ENCODE measurements at regions not wholly inside any gene's neighbourhood (a gene's known extent, or its start where the extent isn't known, plus 50 kb on each side); places are given as distances from the start of the nearest gene placed in this dataset.

- H3K36me3 ChIP-seq (ENCODE audit: control insufficient read depth in 2 of 2, insufficient read depth in 2 of 2, low read length in 1 of 2): no peaks in the 10 kb centered on the region
- no peak overlapping the region for H3K4me3 ChIP-seq
- intact Hi-C loops (cut with micrococcal nuclease; ENCODE audit: unreplicated experiment): no loop called here
- no TSS peak for BruUV-seq (replicated peaks)
- no peaks in the 10 kb centered on the region for H3K4me1 ChIP-seq (ENCODE audit: control insufficient read depth, insufficient read depth, low read length)
- H3K4me2 ChIP-seq (ENCODE audit: control insufficient read depth, insufficient read depth): no peak overlapping the region
- in situ Hi-C loops (cut with MboI): no loop called here
- no peaks in the 10 kb centered on the region for H3K9me3 ChIP-seq (replicated peaks; ENCODE audit: control insufficient read depth, insufficient read depth, low read length)
- RAD21 ChIA-PET (ENCODE audit: unreplicated experiment): no interaction called here
- SMC1A ChIA-PET (ENCODE audit: uncharacterized antibody, unreplicated experiment): no interaction called here
- CTCF ChIA-PET: no interaction called here
- FAIRE-seq (no peak), ATAC-seq (no peak), DNase-seq (ENCODE audit: low read depth, low spot score) (no peak)
- POLR2A ChIA-PET: no interaction called here
- H3K9ac ChIP-seq (ENCODE audit: control insufficient read depth, insufficient read depth, low read length): no peak overlapping the region
- H3K27me3 ChIP-seq (replicated peaks in 1 of 2; ENCODE audit: control insufficient read depth in 2 of 2, insufficient read depth in 2 of 2, low read length in 1 of 2): no peaks in the 10 kb centered on the region
- no peaks in the 10 kb centered on the region for H3K79me2 ChIP-seq (ENCODE audit: control insufficient read depth, insufficient read depth, low read length)
- WGBS (ENCODE audit: insufficient coverage, insufficient replicate concordance, low lambda C conversion rate, missing lambda C conversion rate): 2% methylated on average over 7 of the region's 7 CpGs
- no peak overlapping the region for H2AFZ ChIP-seq (ENCODE audit: control insufficient read depth, low read depth, low read length)
- TF ChIP-seq MAX (IDR thresholded peaks at IDR 0.05; ENCODE audit: low read depth, low read length) (no peak), RAD21 (IDR thresholded peaks at IDR 0.05; ENCODE audit: insufficient read depth, low read depth, low read length) (peak; percentile 23; the same call in 1 of the 2 replicates), PAX5 (IDR thresholded peaks at IDR 0.05; ENCODE audit: borderline replicate concordance, low read depth, low read length) (no peak), YY1 (IDR thresholded peaks at IDR 0.05; ENCODE audit: low read depth, low read length) (peak; percentile 29; the same call in 1 of the 2 replicates)
- no peaks in the 10 kb centered on the region for H4K20me1 ChIP-seq (ENCODE audit: control insufficient read depth, insufficient read depth)
- H3K27ac ChIP-seq (ENCODE audit: control insufficient read depth, insufficient read depth): no peak overlapping the region
Measured at GRCh38 chrX:73289039-73289438, 74.4 kb upstream of the NAP1L2 start.

GRCh38 chrX:73270753-73271152 lies 56.1 kb upstream of the NAP1L2 start:
- no peaks in the 10 kb centered on the region for H3K4me1 ChIP-seq (ENCODE audit: control insufficient read depth, insufficient read depth, low read length)
- no peaks in the 10 kb centered on the region for H3K36me3 ChIP-seq (ENCODE audit: control insufficient read depth in 2 of 2, insufficient read depth in 2 of 2, low read length in 1 of 2)
- SMC1A ChIA-PET (ENCODE audit: uncharacterized antibody, unreplicated experiment): no interaction called here
- no peaks in the 10 kb centered on the region for H3K27me3 ChIP-seq (replicated peaks in 1 of 2; ENCODE audit: control insufficient read depth in 2 of 2, insufficient read depth in 2 of 2, low read length in 1 of 2)
- CTCF ChIA-PET: no interaction called here
- no peaks in the 10 kb centered on the region for H3K9me3 ChIP-seq (replicated peaks; ENCODE audit: control insufficient read depth, insufficient read depth, low read length)
- no TSS peak for BruUV-seq (replicated peaks)
- H3K27ac ChIP-seq (ENCODE audit: control insufficient read depth, insufficient read depth): no peak overlapping the region
- in situ Hi-C loops (cut with MboI): loop anchor here (25.0 kb wide), 1 partner anchor 1033 kb away; the partner anchor contains the start of gene ERCC6L
- intact Hi-C loops (cut with micrococcal nuclease; ENCODE audit: unreplicated experiment): no loop called here
- H4K20me1 ChIP-seq (ENCODE audit: control insufficient read depth, insufficient read depth): no peaks in the 10 kb centered on the region
- TF ChIP-seq ZNF687 (IDR thresholded peaks at IDR 0.05) (no peak), NFYB (IDR thresholded peaks at IDR 0.05; ENCODE audit: insufficient read depth, low read depth, low read length) (no peak), BCL11A (IDR thresholded peaks at IDR 0.05; ENCODE audit: low read depth, low read length) (no peak), RAD21 (IDR thresholded peaks at IDR 0.05; ENCODE audit: insufficient read depth, low read depth, low read length) (no peak)
- no peak overlapping the region for H3K4me3 ChIP-seq
- ATAC-seq (no peak), DNase-seq (ENCODE audit: low read depth, low spot score) (no peak), FAIRE-seq (no peak)
- no peak overlapping the region for H2AFZ ChIP-seq (ENCODE audit: control insufficient read depth, low read depth, low read length)
- no peak overlapping the region for H3K9ac ChIP-seq (ENCODE audit: control insufficient read depth, insufficient read depth, low read length)
- POLR2A ChIA-PET: no interaction called here
- H3K79me2 ChIP-seq (ENCODE audit: control insufficient read depth, insufficient read depth, low read length): no peaks in the 10 kb centered on the region
- RAD21 ChIA-PET (ENCODE audit: unreplicated experiment): no interaction called here
- no peak overlapping the region for H3K4me2 ChIP-seq (ENCODE audit: control insufficient read depth, insufficient read depth)
- 21% methylated on average over 2 of the region's 2 CpGs for WGBS (ENCODE audit: insufficient coverage, insufficient replicate concordance, low lambda C conversion rate, missing lambda C conversion rate)

Data from GM12878 (cell line).